ENCODE measurements at regions not wholly inside any gene's neighbourhood (a gene's known extent, or its start where the extent isn't known, plus 50 kb on each side); places are given as distances from the start of the nearest gene placed in this dataset.

DNA sequence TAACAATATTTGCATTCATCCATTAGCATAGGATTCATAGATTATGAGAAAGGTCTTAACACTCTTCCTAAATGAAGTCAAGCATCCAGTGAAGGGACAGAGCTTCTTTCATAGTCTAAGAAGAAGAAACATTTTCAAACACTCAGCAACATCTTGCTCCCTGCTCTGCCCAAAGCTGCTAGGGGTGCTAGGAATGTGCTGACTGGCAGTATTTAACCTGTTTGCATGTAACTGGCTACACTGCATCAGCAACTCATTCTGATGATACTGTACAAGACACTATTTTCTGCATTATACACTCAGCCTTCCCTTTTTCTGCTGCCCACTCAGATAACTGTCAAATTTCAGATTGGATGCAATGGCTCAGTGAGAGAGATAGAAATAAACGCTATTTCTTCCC is 495.1 kb upstream of the ARID1B start:
- H3K9me3 ChIP-seq (ENCODE audit: control insufficient read depth, insufficient read depth, low read length) = no peaks in the 10 kb centered on the region
- no peak overlapping the region for H3K4me3 ChIP-seq (ENCODE audit: low read length)
- no peak for DNase-seq (ENCODE audit: low read depth, low spot score)
- no CpG with 5 or more reads among the region's 1 CpG for WGBS (ENCODE audit: insufficient coverage, insufficient read length)
- no peaks in the 10 kb centered on the region for H3K27me3 ChIP-seq (ENCODE audit: control insufficient read depth, insufficient read depth, low read length)
- H3K4me1 ChIP-seq (ENCODE audit: control insufficient read depth, insufficient read depth, low read length) = no peaks in the 10 kb centered on the region
- no peaks in the 10 kb centered on the region for H3K36me3 ChIP-seq (ENCODE audit: control insufficient read depth, insufficient read depth, low read length)
- no peak overlapping the region for H3K27ac ChIP-seq (ENCODE audit: low read length)

- Histone ChIP-seq H3K4me1 (ENCODE audit: control insufficient read depth, insufficient read depth, low read length) (no peaks in the 10 kb centered on the region), H3K9me3 (ENCODE audit: control insufficient read depth, insufficient read depth, low read length) (no peaks in the 10 kb centered on the region), H3K27ac (ENCODE audit: low read length) (no peak overlapping the region), H3K4me3 (ENCODE audit: low read length) (no peak overlapping the region), H3K27me3 (ENCODE audit: control insufficient read depth, insufficient read depth, low read length) (no peaks in the 10 kb centered on the region), H3K36me3 (ENCODE audit: control insufficient read depth, insufficient read depth, low read length) (no peaks in the 10 kb centered on the region)
- no CpG with 5 or more reads among the region's 4 CpGs for WGBS (ENCODE audit: insufficient coverage, insufficient read length)
- no peak for DNase-seq (ENCODE audit: low read depth, low spot score)
These were observed 495.9 kb upstream of the ARID1B start for GRCh38 chr6:156281266-156281665.

- Histone ChIP-seq H3K27ac (ENCODE audit: low read length) (no peak overlapping the region), H3K4me1 (ENCODE audit: control insufficient read depth, insufficient read depth, low read length) (no peaks in the 10 kb centered on the region)
These were observed 497.1 kb upstream of the ARID1B start for GRCh38 chr6:156280065-156280464.

DNA sequence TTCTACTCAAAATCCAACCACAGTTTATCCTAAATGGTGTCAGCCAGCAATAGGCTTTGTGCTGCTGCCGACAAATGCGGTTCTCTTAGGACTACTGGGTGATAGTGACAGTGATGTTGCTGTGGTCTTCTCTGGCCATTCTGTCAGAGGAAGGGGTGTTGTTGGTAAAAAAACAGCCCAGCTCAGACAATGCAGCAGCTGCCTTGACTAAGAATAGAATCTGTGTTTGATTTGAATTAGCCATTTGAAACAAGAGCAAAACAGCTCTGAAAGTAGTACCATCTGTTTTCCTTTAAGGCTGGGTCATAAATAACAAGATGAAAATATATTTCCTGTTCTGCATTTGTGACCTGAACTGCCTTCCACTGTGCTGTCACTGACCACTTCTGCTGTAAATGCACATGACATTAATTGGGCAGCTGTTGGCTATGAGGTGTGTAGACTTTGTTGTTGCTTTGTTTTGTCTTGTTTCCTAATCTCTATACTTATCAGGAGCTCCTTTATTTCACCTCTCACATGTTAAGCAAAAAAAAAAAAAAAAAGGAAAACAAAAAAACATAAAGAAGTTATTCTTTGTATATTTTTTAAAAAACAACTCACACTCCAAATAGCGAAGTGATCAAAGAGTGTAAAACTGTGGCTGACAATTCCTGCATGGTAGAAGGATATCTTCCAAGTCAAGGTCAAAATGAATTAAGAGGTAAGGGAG is 497.8 kb upstream of the ARID1B start:
- WGBS (ENCODE audit: insufficient coverage, insufficient read length) = no CpG with 5 or more reads among the region's 3 CpGs
- no peak overlapping the region for H3K27ac ChIP-seq (ENCODE audit: low read length)
- no peak overlapping the region for H3K4me3 ChIP-seq (ENCODE audit: low read length)
- no peaks in the 10 kb centered on the region for H3K27me3 ChIP-seq (ENCODE audit: control insufficient read depth, insufficient read depth, low read length)
- no peak for DNase-seq (ENCODE audit: low read depth, low spot score)
- no peaks in the 10 kb centered on the region for H3K9me3 ChIP-seq (ENCODE audit: control insufficient read depth, insufficient read depth, low read length)
- H3K4me1 ChIP-seq (ENCODE audit: control insufficient read depth, insufficient read depth, low read length) = no peaks in the 10 kb centered on the region
- H3K36me3 ChIP-seq (ENCODE audit: control insufficient read depth, insufficient read depth, low read length) = no peaks in the 10 kb centered on the region

More at GRCh38 chr6:156280065-156280464, 497.1 kb upstream of the ARID1B start:
- Histone ChIP-seq H3K4me3 (ENCODE audit: low read length) (no peak overlapping the region), H3K36me3 (ENCODE audit: control insufficient read depth, insufficient read depth, low read length) (no peaks in the 10 kb centered on the region), H3K9me3 (ENCODE audit: control insufficient read depth, insufficient read depth, low read length) (no peaks in the 10 kb centered on the region), H3K27me3 (ENCODE audit: control insufficient read depth, insufficient read depth, low read length) (no peaks in the 10 kb centered on the region)
- WGBS (ENCODE audit: insufficient coverage, insufficient read length) = no CpG with 5 or more reads among the region's 4 CpGs
- DNase-seq (ENCODE audit: low read depth, low spot score) = no peak

DNA sequence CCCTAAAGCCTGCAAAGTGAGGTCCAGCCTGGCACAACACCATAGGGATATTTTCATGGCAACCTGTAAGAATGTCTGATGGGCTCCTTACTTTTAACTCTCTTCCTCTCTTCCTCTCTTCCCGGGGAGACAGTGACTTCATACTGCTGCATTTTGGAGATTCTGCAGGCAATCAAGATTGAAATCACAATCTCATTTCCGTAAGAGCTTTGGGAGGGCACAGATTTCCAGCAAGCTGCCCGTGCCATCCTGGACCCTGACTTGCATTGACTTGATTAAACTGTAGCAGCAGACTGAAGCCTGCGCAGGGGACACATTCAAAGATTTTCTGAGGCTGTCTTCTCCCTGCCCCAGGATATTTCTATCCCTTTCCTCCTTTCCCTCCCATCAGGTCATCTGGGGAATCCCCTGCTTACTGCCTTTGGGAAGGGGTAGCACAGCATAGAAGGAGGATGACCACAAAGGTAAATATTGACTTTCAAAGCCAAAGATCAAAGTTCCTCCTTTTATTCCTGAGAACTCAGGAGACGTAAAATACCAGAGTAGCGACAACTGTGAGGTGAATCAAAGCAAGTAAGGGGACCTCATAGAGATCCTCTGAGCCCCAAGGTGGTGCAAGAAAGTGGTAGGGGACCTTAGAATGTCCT is 504.0 kb upstream of the ARID1B start:
- Histone ChIP-seq H3K4me3 (ENCODE audit: low read length) (no peak overlapping the region), H3K36me3 (ENCODE audit: control insufficient read depth, insufficient read depth, low read length) (no peaks in the 10 kb centered on the region), H3K4me1 (ENCODE audit: control insufficient read depth, insufficient read depth, low read length) (no peaks in the 10 kb centered on the region), H3K27ac (ENCODE audit: low read length) (no peak overlapping the region), H3K27me3 (ENCODE audit: control insufficient read depth, insufficient read depth, low read length) (no peaks in the 10 kb centered on the region), H3K9me3 (ENCODE audit: control insufficient read depth, insufficient read depth, low read length) (no peaks in the 10 kb centered on the region)
- WGBS (ENCODE audit: insufficient coverage, insufficient read length) = no CpG with 5 or more reads among the region's 6 CpGs
- no peak for DNase-seq (ENCODE audit: low read depth, low spot score)

GRCh38 chr6:156269751-156270369 is 507.3 kb upstream of the ARID1B start:
- Histone ChIP-seq H3K27me3 (ENCODE audit: control insufficient read depth, insufficient read depth, low read length) (no peaks in the 10 kb centered on the region), H3K9me3 (ENCODE audit: control insufficient read depth, insufficient read depth, low read length) (no peaks in the 10 kb centered on the region), H3K36me3 (ENCODE audit: control insufficient read depth, insufficient read depth, low read length) (no peaks in the 10 kb centered on the region), H3K27ac (ENCODE audit: low read length) (no peak overlapping the region), H3K4me1 (ENCODE audit: control insufficient read depth, insufficient read depth, low read length) (no peaks in the 10 kb centered on the region), H3K4me3 (ENCODE audit: low read length) (no peak overlapping the region)
- WGBS (ENCODE audit: insufficient coverage, insufficient read length) = no CpG with 5 or more reads among the region's 8 CpGs
- DNase-seq (ENCODE audit: low read depth, low spot score) = no peak

DNA sequence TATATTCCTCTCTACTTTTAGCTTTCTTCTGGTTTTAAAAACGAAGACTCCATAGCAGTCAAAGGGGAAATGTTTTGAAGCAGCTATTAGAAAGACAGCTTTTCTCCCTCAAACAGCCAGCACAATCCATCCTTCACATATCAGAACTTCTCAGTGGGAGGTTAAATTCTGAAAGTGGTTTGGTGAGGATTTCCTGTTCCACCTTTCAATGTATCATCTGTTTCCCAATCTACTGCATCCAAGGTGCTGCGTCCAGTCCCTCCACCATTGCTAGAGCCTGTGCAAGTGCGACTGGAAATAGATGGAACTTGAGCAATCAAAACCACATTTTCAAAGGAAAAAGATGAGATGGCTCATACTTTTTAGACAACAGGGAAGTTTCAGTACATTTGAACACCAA is 508.3 kb upstream of the ARID1B start:
- Histone ChIP-seq H3K27me3 (ENCODE audit: control insufficient read depth, insufficient read depth, low read length) (no peaks in the 10 kb centered on the region), H3K36me3 (ENCODE audit: control insufficient read depth, insufficient read depth, low read length) (no peaks in the 10 kb centered on the region), H3K27ac (ENCODE audit: low read length) (no peak overlapping the region), H3K4me1 (ENCODE audit: control insufficient read depth, insufficient read depth, low read length) (no peaks in the 10 kb centered on the region), H3K4me3 (ENCODE audit: low read length) (no peak overlapping the region), H3K9me3 (ENCODE audit: control insufficient read depth, insufficient read depth, low read length) (no peaks in the 10 kb centered on the region)
- whole genome bisulfite sequencing (ENCODE audit: insufficient coverage, insufficient read length) = no CpG with 5 or more reads among the region's 3 CpGs
- no peak for DNase-seq (ENCODE audit: low read depth, low spot score)

DNA sequence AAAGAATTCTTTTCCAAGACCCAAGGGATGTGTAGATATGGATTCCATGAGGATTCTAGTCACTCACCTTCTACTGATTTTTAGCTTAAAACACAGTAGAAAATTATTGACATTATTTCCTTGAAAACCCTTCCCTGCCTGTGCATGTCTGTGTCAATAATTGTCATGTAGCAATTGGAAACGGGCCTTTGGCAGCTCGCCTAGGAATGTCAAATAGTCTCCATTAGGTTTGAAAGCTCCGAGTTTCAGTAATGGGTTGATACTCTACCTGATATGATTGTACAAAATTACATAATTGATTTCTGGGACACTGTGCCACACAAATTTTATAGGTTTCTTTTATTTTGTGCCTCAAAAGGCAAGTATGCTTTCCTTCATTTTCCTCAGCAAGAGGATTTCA is 515.2 kb upstream of the ARID1B start:
- no peaks in the 10 kb centered on the region for H3K9me3 ChIP-seq (ENCODE audit: control insufficient read depth, insufficient read depth, low read length)
- no peak for DNase-seq (ENCODE audit: low read depth, low spot score)
- H3K27ac ChIP-seq (ENCODE audit: low read length) = no peak overlapping the region
- no peaks in the 10 kb centered on the region for H3K4me1 ChIP-seq (ENCODE audit: control insufficient read depth, insufficient read depth, low read length)
- H3K36me3 ChIP-seq (ENCODE audit: control insufficient read depth, insufficient read depth, low read length) = no peaks in the 10 kb centered on the region
- WGBS (ENCODE audit: insufficient coverage, insufficient read length) = no CpG with 5 or more reads among the region's 3 CpGs
- H3K27me3 ChIP-seq (ENCODE audit: control insufficient read depth, insufficient read depth, low read length) = no peaks in the 10 kb centered on the region
- H3K4me3 ChIP-seq (ENCODE audit: low read length) = no peak overlapping the region

DNA sequence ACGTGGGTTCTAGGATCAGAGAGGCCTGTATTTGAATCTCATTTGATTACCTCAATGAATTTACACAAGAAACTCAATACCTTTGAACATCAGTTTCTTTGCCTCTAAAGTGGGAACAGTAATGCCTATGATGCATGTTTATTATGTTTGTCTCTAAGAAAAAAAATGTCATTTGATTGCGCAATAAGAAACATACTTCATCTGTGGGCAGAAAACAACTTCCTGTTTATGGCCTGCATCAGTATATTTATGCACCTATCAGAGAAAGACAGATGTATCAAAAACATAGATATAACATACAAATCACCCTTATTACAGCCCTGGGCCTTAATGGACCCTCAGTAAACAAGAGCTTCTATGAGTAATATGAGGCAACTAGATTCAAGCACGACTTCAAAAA is 516.4 kb upstream of the ARID1B start:
- Histone ChIP-seq H3K4me1 (ENCODE audit: control insufficient read depth, insufficient read depth, low read length) (no peaks in the 10 kb centered on the region), H3K27ac (ENCODE audit: low read length) (no peak overlapping the region), H3K36me3 (ENCODE audit: control insufficient read depth, insufficient read depth, low read length) (no peaks in the 10 kb centered on the region), H3K9me3 (ENCODE audit: control insufficient read depth, insufficient read depth, low read length) (no peaks in the 10 kb centered on the region), H3K4me3 (ENCODE audit: low read length) (no peak overlapping the region), H3K27me3 (ENCODE audit: control insufficient read depth, insufficient read depth, low read length) (no peaks in the 10 kb centered on the region)
- WGBS (ENCODE audit: insufficient coverage, insufficient read length) = no CpG with 5 or more reads among the region's 3 CpGs
- no peak for DNase-seq (ENCODE audit: low read depth, low spot score)

- no peaks in the 10 kb centered on the region for H3K36me3 ChIP-seq (ENCODE audit: control insufficient read depth, insufficient read depth, low read length)
- H3K27me3 ChIP-seq (ENCODE audit: control insufficient read depth, insufficient read depth, low read length) = no peaks in the 10 kb centered on the region
- WGBS (ENCODE audit: insufficient coverage, insufficient read length) = no CpG with 5 or more reads among the region's 3 CpGs
- H3K27ac ChIP-seq (ENCODE audit: low read length) = no peak overlapping the region
- H3K4me1 ChIP-seq (ENCODE audit: control insufficient read depth, insufficient read depth, low read length) = no peaks in the 10 kb centered on the region
- H3K9me3 ChIP-seq (ENCODE audit: control insufficient read depth, insufficient read depth, low read length) = no peaks in the 10 kb centered on the region
- DNase-seq (ENCODE audit: low read depth, low spot score) = no peak
- no peak overlapping the region for H3K4me3 ChIP-seq (ENCODE audit: low read length)
These were observed 518.2 kb upstream of the ARID1B start for GRCh38 chr6:156258981-156259380.
